C4-2B (cell line): ENCODE measurements at regions not wholly inside any gene's neighbourhood (a gene's known extent, or its start where the extent isn't known, plus 50 kb on each side); places are given as distances from the start of the nearest gene placed in this dataset.

ENCODE experiments used
- H3K27ac ChIP-seq: fragments of 450-650 bp; 2 replicates; pipeline ENCODE4 v1.5.1; 2017
- CTCF ChIP-seq: fragments of 450-650 bp; conservative IDR thresholded peaks from 2 replicates; pipeline ENCODE4 v1.5.1; 2017; ENCODE audit warnings: mild to moderate bottlenecking
- ZFX ChIP-seq: fragments of 450-650 bp; IDR thresholded peaks from 2 replicates; pipeline ENCODE4 v1.6.1; 2017

DNA sequence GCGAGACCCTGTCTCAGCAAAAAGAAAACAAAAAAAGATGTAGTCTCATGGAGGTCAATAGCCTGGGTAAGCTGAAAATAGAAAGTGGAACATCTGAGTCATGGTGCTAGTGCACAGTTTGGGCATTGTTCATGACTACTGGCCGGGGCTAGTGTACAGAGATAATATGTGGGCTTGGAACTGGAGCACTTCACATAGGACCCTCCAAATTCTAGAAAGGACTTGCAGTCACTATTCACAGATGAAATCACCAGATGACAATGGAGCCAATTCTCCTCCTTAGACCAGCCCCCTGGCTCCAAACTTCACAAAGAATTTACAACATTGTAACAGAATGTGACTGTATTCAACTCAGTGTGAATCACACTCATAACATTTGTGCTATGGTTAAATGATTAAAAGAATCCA lies 367.8 kb upstream of the SLC7A11 start:
- TF ChIP-seq CTCF: no peak
- H3K27ac ChIP-seq: no peak overlapping the region

DNA sequence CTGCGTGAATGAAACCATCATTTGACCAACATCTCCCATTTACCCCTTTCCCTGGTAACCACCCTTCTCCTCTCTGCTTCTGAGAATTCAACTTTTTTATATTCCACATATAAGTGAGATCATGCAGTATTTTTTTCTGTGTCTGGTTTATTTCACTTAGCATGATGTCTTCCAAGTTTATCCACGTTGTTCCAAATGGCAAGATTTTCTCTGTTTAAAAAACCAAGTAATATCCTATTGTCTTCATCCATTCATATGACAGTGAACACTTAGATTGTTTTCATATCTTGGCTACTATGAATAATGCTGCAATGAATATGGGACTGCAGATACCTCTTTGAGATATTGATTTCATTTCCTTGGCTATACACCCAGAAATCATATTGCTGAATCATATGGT lies 362.4 kb upstream of the SLC7A11 start:
- H3K27ac ChIP-seq: no peak overlapping the region
- TF ChIP-seq ZFX (no peak), CTCF (no peak)

DNA sequence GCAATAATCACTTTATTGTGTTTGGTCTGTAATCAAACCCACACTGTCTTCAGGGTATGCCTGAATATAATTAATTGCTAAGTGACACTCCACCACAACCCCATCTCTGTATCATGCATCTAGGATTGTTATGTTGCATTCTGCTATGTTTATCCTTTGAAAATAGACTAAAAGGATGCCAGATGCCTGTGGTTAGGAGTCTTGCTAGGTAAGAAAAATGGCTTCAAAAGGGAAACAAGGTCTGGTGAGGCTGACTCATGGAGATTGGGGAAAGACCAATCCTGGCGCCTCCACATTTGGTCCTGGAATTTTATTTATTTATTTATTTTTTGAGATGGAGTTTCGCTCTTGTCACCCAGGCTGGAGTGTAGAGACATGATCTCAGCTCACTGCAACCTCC lies 360.5 kb upstream of the SLC7A11 start:
- H3K27ac ChIP-seq: no peak overlapping the region
- no peak for TF ChIP-seq CTCF

DNA sequence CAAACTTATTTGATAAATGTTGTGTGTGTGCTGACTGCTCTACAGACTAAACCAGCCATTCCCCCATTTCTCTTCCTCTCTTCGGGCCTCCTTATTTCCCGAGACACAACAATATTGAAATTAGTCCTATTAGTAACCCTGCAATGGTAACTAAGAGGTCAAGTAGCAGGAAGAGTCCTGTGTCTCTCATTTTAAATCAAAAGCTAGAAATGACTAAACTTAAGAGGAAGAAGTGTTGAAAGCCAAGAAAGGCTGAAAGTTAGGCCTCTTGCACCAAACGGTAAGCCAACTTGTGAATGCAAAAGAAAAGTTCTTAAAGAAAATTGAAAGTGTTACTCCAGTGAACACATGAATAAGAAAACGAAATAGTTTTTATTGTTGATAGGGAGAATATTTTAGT lies 357.8 kb upstream of the SLC7A11 start:
- H3K27ac ChIP-seq: no peak overlapping the region
- TF ChIP-seq CTCF (no peak), ZFX (no peak)

DNA sequence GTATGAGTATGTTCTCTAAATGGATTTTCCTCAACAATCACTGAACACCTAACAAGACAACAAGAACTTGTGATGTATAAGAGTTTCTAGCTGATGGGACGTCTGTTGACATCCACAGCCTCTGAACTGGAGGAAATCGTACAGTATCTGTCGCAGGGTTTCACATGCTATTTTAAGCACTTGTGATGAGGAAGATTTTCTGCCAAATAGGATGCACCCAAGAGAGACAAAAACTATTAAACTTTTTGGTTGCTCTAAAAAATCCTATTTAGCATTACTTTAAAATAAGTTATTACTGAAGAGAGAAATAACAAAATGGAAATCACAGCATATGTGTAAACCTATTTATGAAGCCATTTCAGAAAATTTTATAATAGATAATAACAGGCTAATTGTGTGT lies 356.1 kb upstream of the SLC7A11 start:
- no peak overlapping the region for H3K27ac ChIP-seq
- TF ChIP-seq CTCF (no peak), ZFX (no peak)

DNA sequence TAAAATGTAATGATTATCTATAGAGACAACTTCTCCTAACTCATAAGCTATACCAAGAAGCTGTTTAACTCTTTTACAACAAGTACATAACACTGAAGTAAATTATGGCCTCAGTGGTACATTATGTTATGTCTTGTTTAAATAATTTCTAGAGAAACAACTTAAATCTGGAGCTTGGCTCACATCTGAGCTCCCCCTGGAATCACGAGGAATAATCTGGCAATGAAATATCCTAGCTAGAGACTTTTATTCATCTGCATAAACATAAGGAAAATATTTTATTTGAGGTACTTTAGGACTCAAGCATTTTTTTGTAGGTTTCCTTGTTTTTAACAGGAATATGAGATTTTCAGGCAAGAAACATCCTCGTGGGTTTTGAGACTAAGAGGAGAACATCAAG lies 354.7 kb upstream of the SLC7A11 start:
- no peak overlapping the region for H3K27ac ChIP-seq
- no peak for TF ChIP-seq ZFX

GRCh38 chr4:138595731-138596460 lies 353.7 kb upstream of the SLC7A11 start:
- TF ChIP-seq CTCF: no peak
- TF ChIP-seq ZFX: no peak
- H3K27ac ChIP-seq: no peak overlapping the region; the same call in 1 of the 2 replicates

GRCh38 chr4:138595171-138595570 lies 353.0 kb upstream of the SLC7A11 start:
- TF ChIP-seq ZFX (no peak), CTCF (no peak)
- H3K27ac ChIP-seq: no peak overlapping the region; the same call in 1 of the 2 replicates
